WTC11 (cell line): ENCODE measurements at regions not wholly inside any gene's neighbourhood (a gene's known extent, or its start where the extent isn't known, plus 50 kb on each side); places are given as distances from the start of the nearest gene placed in this dataset.

Source experiments
- ATAC-seq: fragments of 200-7000 bp; cut with Tn5 transposase; 2 replicates; pipeline ENCODE4 v1.10.0; 2021; ENCODE audit warnings: mild to moderate bottlenecking, moderate library complexity
- CTCF ChIA-PET: fragments of 300-600 bp; sonication (Branson Sonifier 250); formaldehyde crosslinking; loops from one replicate; lab custom pipeline; 2021; ENCODE audit warnings: antibody characterized with exemption; lab: Charles Lee
- POLR2A ChIA-PET: fragments of 350-600 bp; sonication (Branson Sonifier 250); formaldehyde crosslinking; loops from one replicate; lab custom pipeline; 2021; ENCODE audit warnings: antibody characterized with exemption; lab: Charles Lee
- DNase-seq: peaks from one replicate; pipeline ENCODE4 v3.0.0; 2021; ENCODE audit warnings: low spot score
- H3K27ac Mint-ChIP-seq: 2 replicates; pipeline ENCODE4 v1.8.0; 2021; ENCODE audit warnings: mixed read lengths
- H3K27me3 Mint-ChIP-seq: 2 replicates; pipeline ENCODE4 v1.8.0; 2021; ENCODE audit warnings: low read depth, mild to moderate bottlenecking, moderate library complexity, mixed read lengths
- H3K36me3 Mint-ChIP-seq: 2 replicates; pipeline ENCODE4 v1.8.0; 2021; ENCODE audit warnings: mixed read lengths
- H3K4me1 Mint-ChIP-seq: 2 replicates; pipeline ENCODE4 v1.8.0; 2022; ENCODE audit warnings: mixed read lengths
- H3K4me3 Mint-ChIP-seq: 2 replicates; pipeline ENCODE4 v1.8.0; 2021; ENCODE audit warnings: mild to moderate bottlenecking, moderate library complexity, mixed read lengths
- H3K9me3 Mint-ChIP-seq: 2 replicates; pipeline ENCODE4 v1.8.0; 2021; ENCODE audit warnings: mixed read lengths
- ETV6 ChIP-seq: sonication (generic); formaldehyde crosslinking; IDR thresholded peaks from 2 replicates; pipeline ENCODE4 v1.8.1; 2022; ENCODE audit warnings: mild to moderate bottlenecking, missing genetic modification reagents
- FOXP1 ChIP-seq: sonication (generic); formaldehyde crosslinking; IDR thresholded peaks from 2 replicates; pipeline ENCODE4 v1.8.0; 2022; ENCODE audit warnings: missing genetic modification reagents, mild to moderate bottlenecking, moderate library complexity, borderline replicate concordance
- IRF2 ChIP-seq: sonication (generic); formaldehyde crosslinking; IDR thresholded peaks from 2 replicates; pipeline ENCODE4 v1.8.0; 2022; ENCODE audit warnings: low read depth, missing genetic modification reagents, borderline replicate concordance
- JUN ChIP-seq: sonication (generic); formaldehyde crosslinking; IDR thresholded peaks from 2 replicates; pipeline ENCODE4 v1.8.0; 2023; ENCODE audit warnings: mild to moderate bottlenecking, missing genetic modification reagents
- MYBL2 ChIP-seq: sonication (generic); formaldehyde crosslinking; IDR thresholded peaks from 2 replicates; pipeline ENCODE4 v1.8.1; 2023; ENCODE audit warnings: mild to moderate bottlenecking, moderate library complexity, missing genetic modification reagents
- NFATC4 ChIP-seq: fragments of 250-450 bp; sonication (Bioruptor Pico); IDR thresholded peaks from 2 replicates; pipeline ENCODE4 v1.9.0; 2021; ENCODE audit warnings: mild to moderate bottlenecking
- NFE2L1 ChIP-seq: sonication (generic); formaldehyde crosslinking; IDR thresholded peaks from 2 replicates; pipeline ENCODE4 v1.8.1; 2023; ENCODE audit warnings: missing genetic modification reagents
- NR2C2 ChIP-seq: sonication (generic); formaldehyde crosslinking; IDR thresholded peaks from 2 replicates; pipeline ENCODE4 v1.8.0; 2022; ENCODE audit warnings: mild to moderate bottlenecking, missing genetic modification reagents
- OVOL2 ChIP-seq: fragments of 250-450 bp; sonication (Bioruptor Pico); IDR thresholded peaks from 2 replicates; pipeline ENCODE4 v1.9.0; 2021; ENCODE audit warnings: mild to moderate bottlenecking, borderline replicate concordance
- ZNF263 ChIP-seq: sonication (generic); formaldehyde crosslinking; IDR thresholded peaks from 2 replicates; pipeline ENCODE4 v1.8.1; 2022; ENCODE audit warnings: low read depth, mild to moderate bottlenecking, moderate library complexity, missing genetic modification reagents
- ZNF423 ChIP-seq: fragments of 250-450 bp; sonication (Bioruptor Pico); IDR thresholded peaks from 2 replicates; pipeline ENCODE4 v2.1.2; 2022; ENCODE audit warnings: mild to moderate bottlenecking, moderate library complexity
- TF ChIP-seq, protein P1 (sequence below): fragments of 250-450 bp; sonication (Bioruptor Pico); conservative IDR thresholded peaks from 2 replicates; pipeline ENCODE4 v1.9.0; 2021; ENCODE audit warnings: mild to moderate bottlenecking
- TF ChIP-seq, protein P2 (sequence below): sonication (generic); formaldehyde crosslinking; IDR thresholded peaks from 2 replicates; pipeline ENCODE4 v1.8.1; 2023; ENCODE audit warnings: mild to moderate bottlenecking, missing genetic modification reagents
- TF ChIP-seq, protein P3 (sequence below): fragments of 250-450 bp; sonication (Bioruptor Pico); IDR thresholded peaks from 2 replicates; pipeline ENCODE4 v1.9.0; 2021; ENCODE audit warnings: moderate library complexity, mild to moderate bottlenecking, inconsistent platforms, borderline replicate concordance
- TF ChIP-seq, protein P4 (sequence below): fragments of 250-450 bp; sonication (Bioruptor Pico); IDR thresholded peaks from 2 replicates; pipeline ENCODE4 v1.9.0; 2021; ENCODE audit warnings: mild to moderate bottlenecking
- TF ChIP-seq, protein P5 (sequence below): fragments of 250-450 bp; sonication (Bioruptor Pico); IDR thresholded peaks from 2 replicates; pipeline ENCODE4 v1.8.0; 2021; ENCODE audit warnings: mild to moderate bottlenecking
- TF ChIP-seq, protein P6 (sequence below): sonication (generic); formaldehyde crosslinking; IDR thresholded peaks from 2 replicates; pipeline ENCODE4 v1.8.1; 2023; ENCODE audit warnings: mild to moderate bottlenecking, moderate library complexity, missing genetic modification reagents
- TF ChIP-seq, protein P7 (sequence below): sonication (generic); formaldehyde crosslinking; conservative IDR thresholded peaks from 2 replicates; pipeline ENCODE4 v1.8.1; 2022; ENCODE audit warnings: mild to moderate bottlenecking, missing genetic modification reagents
- TF ChIP-seq, protein P8 (sequence below): sonication (generic); formaldehyde crosslinking; IDR thresholded peaks from 2 replicates; pipeline ENCODE4 v1.8.1; 2023; ENCODE audit warnings: mild to moderate bottlenecking, missing genetic modification reagents, borderline replicate concordance

DNA sequence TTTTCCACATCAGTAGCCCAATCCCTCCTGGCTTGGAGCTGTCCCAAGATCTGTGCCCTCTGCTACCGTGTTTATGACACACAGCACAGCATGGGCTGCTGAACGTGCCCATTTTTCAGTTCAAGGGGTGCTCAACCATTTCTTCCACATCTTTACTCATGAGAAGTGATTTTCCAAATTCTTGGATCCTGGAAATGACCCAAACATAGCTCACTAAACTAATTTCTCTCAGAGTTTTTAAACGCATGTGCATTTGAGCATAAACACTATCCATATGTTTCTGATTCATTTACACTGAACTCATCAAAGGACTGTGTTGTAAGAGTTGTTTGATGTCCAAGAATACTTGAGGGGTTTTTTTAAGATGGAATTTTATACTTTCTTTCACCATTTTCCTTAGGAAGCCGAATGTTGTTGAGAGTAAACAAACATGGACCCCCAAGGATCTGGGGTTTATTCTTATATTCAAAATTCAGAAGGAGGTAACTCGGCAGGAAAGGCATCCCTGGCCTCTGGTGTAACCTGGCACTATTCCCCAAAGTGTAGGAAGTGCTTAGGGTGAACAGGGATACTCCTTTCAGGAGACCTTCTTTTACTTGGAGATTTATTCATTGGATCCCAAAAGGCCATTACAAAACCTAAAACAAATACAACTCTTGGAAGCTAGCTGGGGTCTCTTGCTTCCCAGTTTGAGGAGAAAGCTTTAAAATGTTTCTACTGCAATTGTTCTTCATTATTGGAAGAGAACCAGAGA is 215.0 kb downstream of the BMP4 start (continued):
- TF ChIP-seq ZNF263 (CRISPR knock-in tag) = no peak
- TF ChIP-seq IRF2 (CRISPR knock-in tag) = no peak
- no peak for TF ChIP-seq NR2C2 (CRISPR knock-in tag)
- TF ChIP-seq OVOL2 = no peak
- TF ChIP-seq, protein P1, sequence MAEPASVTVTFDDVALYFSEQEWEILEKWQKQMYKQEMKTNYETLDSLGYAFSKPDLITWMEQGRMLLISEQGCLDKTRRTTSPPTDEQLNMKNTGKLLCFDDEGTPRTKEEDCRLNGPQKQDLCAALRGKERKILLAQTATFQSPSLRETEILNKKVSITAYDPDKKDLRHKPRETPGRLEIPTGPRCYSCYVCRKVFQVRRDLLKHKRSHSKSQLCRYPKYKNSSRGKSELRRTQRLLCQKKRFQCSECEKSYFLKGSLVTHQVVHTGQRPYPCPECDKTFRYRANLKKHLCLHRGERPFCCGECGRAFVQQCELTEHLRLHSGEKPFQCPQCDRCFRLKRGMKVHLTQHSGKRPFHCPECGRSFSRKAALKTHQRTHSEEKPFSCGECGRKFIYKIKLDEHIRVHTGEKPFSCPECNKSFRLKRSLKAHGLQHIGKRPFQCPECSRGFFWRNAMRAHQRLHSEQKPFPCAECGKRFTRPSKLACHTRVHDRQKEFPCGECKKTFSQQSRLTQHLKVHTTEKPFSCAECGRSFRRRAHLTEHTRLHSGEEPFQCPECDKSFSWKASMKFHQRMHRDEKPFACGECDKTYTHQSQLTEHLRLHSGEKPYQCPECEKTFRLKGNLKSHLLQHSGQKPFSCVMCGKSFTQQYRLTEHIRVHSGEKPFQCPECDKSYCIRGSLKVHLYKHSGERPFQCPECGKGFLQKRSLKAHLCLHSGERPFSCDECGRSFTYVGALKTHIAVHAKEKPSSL (CRISPR knock-in tag) = no peak
- TF ChIP-seq ETV6 (CRISPR knock-in tag) = no peak
- TF ChIP-seq, protein P2, sequence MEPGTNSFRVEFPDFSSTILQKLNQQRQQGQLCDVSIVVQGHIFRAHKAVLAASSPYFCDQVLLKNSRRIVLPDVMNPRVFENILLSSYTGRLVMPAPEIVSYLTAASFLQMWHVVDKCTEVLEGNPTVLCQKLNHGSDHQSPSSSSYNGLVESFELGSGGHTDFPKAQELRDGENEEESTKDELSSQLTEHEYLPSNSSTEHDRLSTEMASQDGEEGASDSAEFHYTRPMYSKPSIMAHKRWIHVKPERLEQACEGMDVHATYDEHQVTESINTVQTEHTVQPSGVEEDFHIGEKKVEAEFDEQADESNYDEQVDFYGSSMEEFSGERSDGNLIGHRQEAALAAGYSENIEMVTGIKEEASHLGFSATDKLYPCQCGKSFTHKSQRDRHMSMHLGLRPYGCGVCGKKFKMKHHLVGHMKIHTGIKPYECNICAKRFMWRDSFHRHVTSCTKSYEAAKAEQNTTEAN = no peak
- TF ChIP-seq, protein P3, sequence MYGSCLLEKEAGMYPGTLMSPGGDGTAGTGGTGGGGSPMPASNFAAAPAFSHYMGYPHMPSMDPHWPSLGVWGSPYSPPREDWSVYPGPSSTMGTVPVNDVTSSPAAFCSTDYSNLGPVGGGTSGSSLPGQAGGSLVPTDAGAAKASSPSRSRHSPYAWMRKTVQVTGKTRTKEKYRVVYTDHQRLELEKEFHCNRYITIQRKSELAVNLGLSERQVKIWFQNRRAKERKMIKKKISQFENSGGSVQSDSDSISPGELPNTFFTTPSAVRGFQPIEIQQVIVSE (CRISPR knock-in tag) = no peak

DNA sequence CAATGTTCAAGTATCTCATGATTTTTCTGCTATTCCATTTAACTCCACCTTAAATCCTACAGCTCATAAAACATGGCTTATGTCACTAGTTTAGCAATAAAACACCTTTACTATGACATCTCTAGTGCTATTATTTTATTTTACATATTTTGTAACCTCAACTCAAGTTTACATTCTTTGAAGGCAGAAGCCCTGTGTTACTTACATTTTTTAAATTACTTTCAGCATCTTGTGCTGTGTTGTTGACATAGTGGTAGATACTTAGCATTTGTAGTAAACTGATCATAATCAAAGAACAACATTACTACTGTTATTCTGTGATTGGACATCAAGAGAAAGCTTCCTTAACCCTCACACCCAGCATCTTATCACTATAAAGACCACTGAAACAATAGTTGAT is 216.1 kb downstream of the BMP4 start:
- no peak for TF ChIP-seq MYBL2
- TF ChIP-seq, protein P4, sequence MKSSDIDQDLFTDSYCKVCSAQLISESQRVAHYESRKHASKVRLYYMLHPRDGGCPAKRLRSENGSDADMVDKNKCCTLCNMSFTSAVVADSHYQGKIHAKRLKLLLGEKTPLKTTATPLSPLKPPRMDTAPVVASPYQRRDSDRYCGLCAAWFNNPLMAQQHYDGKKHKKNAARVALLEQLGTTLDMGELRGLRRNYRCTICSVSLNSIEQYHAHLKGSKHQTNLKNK (CRISPR knock-in tag) = no peak
- TF ChIP-seq NFE2L1 = no peak
- TF ChIP-seq, all 79 proteins: peak for 0
- no peak overlapping the region for H3K4me3 Mint-ChIP-seq
- H3K27ac Mint-ChIP-seq = no peak overlapping the region
- no peaks in the 10 kb centered on the region for H3K9me3 Mint-ChIP-seq
- DNase-seq = no peak
- no peak for ATAC-seq
- ChIA-PET CTCF (no interaction called here), POLR2A (no interaction called here)
- H3K27me3 Mint-ChIP-seq = peaks cover 43% of the 10 kb centered on the region
- H3K36me3 Mint-ChIP-seq = no peaks in the 10 kb centered on the region
- peaks cover 61% of the 10 kb centered on the region for H3K4me1 Mint-ChIP-seq

DNA sequence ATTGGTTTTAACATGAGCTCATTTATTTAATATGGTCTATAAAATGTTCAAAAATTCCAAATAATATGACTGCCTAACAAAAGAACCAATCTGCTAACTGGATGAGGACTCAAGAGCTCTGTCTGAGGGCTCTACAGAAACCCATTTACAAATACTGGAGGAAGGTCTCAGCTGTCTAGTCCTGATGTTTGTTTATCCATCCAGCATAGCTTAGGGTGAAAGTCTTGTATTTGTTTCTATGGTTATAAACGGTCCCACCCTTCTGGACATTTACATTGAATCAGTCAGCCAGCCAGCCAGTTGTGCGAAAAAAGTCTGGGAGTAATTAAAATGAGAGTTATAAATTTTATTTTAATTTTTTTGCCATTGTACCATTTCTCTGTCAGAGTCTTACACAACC is 220.7 kb downstream of the BMP4 start:
- DNase-seq = no peak
- no peak overlapping the region for H3K4me3 Mint-ChIP-seq
- no peak overlapping the region for H3K27ac Mint-ChIP-seq
- CTCF ChIA-PET = no interaction called here
- POLR2A ChIA-PET = no interaction called here
- H3K36me3 Mint-ChIP-seq = no peaks in the 10 kb centered on the region
- ATAC-seq = no peak
- H3K4me1 Mint-ChIP-seq = peaks cover 24% of the 10 kb centered on the region
- peaks cover 9% of the 10 kb centered on the region for H3K27me3 Mint-ChIP-seq
- peaks cover 4% of the 10 kb centered on the region; the same call in 1 of the 2 replicates for H3K9me3 Mint-ChIP-seq
- TF ChIP-seq, protein P5, sequence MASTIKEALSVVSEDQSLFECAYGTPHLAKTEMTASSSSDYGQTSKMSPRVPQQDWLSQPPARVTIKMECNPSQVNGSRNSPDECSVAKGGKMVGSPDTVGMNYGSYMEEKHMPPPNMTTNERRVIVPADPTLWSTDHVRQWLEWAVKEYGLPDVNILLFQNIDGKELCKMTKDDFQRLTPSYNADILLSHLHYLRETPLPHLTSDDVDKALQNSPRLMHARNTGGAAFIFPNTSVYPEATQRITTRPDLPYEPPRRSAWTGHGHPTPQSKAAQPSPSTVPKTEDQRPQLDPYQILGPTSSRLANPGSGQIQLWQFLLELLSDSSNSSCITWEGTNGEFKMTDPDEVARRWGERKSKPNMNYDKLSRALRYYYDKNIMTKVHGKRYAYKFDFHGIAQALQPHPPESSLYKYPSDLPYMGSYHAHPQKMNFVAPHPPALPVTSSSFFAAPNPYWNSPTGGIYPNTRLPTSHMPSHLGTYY (CRISPR knock-in tag) = no peak
- TF ChIP-seq JUN (CRISPR knock-in tag) (no peak), ZNF423 (CRISPR knock-in tag) (no peak), FOXP1 (no peak), NFATC4 (CRISPR knock-in tag) (no peak)
- TF ChIP-seq, protein P6, sequence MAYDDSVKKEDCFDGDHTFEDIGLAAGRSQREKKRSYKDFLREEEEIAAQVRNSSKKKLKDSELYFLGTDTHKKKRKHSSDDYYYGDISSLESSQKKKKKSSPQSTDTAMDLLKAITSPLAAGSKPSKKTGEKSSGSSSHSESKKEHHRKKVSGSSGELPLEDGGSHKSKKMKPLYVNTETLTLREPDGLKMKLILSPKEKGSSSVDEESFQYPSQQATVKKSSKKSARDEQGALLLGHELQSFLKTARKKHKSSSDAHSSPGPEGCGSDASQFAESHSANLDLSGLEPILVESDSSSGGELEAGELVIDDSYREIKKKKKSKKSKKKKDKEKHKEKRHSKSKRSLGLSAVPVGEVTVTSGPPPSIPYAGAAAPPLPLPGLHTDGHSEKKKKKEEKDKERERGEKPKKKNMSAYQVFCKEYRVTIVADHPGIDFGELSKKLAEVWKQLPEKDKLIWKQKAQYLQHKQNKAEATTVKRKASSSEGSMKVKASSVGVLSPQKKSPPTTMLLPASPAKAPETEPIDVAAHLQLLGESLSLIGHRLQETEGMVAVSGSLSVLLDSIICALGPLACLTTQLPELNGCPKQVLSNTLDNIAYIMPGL = no peak
- TF ChIP-seq, protein P7, sequence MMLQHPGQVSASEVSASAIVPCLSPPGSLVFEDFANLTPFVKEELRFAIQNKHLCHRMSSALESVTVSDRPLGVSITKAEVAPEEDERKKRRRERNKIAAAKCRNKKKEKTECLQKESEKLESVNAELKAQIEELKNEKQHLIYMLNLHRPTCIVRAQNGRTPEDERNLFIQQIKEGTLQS = no peak
- TF ChIP-seq, protein P2 = no peak
- TF ChIP-seq, protein P8, sequence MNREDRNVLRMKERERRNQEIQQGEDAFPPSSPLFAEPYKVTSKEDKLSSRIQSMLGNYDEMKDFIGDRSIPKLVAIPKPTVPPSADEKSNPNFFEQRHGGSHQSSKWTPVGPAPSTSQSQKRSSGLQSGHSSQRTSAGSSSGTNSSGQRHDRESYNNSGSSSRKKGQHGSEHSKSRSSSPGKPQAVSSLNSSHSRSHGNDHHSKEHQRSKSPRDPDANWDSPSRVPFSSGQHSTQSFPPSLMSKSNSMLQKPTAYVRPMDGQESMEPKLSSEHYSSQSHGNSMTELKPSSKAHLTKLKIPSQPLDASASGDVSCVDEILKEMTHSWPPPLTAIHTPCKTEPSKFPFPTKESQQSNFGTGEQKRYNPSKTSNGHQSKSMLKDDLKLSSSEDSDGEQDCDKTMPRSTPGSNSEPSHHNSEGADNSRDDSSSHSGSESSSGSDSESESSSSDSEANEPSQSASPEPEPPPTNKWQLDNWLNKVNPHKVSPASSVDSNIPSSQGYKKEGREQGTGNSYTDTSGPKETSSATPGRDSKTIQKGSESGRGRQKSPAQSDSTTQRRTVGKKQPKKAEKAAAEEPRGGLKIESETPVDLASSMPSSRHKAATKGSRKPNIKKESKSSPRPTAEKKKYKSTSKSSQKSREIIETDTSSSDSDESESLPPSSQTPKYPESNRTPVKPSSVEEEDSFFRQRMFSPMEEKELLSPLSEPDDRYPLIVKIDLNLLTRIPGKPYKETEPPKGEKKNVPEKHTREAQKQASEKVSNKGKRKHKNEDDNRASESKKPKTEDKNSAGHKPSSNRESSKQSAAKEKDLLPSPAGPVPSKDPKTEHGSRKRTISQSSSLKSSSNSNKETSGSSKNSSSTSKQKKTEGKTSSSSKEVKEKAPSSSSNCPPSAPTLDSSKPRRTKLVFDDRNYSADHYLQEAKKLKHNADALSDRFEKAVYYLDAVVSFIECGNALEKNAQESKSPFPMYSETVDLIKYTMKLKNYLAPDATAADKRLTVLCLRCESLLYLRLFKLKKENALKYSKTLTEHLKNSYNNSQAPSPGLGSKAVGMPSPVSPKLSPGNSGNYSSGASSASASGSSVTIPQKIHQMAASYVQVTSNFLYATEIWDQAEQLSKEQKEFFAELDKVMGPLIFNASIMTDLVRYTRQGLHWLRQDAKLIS (CRISPR knock-in tag) = no peak
